ENCODE measurements at regions not wholly inside any gene's neighbourhood (a gene's known extent, or its start where the extent isn't known, plus 50 kb on each side); places are given as distances from the start of the nearest gene placed in this dataset.

DNA sequence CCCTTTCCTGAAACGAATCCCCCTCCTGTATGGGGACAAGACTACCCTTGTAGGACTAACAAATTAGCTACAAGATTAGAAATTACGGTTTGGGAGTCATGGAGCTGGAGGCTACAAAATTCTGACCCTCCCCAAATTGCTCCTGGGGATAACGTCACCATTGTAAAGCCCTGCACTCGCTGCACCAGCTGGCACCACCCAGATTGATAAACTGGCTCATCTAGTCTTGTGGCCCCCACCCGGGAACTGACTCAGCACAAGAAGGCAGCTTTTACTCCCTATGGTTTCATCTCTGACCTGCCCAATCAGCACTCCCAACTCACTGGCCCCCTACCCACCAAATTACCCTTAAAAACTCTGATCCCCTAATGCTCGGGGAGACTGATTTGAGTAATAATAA is 150.6 kb upstream of the TSC22D1 start:
- H3K4me3 ChIP-seq (ENCODE audit: low read depth, low read length, poor library complexity, severe bottlenecking), result no peak overlapping the region
- BruUV-seq (replicated peaks), result no TSS peak
- H3K27me3 ChIP-seq (replicated peaks; ENCODE audit: insufficient read depth, low read depth, low read length, poor library complexity), result no peaks in the 10 kb centered on the region
- CTCF ChIA-PET, result no interaction called here
- no peaks in the 10 kb centered on the region for H3K9me3 ChIP-seq (ENCODE audit: low read depth, low read length, poor library complexity, severe bottlenecking)
- TF ChIP-seq EZH2 (IDR thresholded peaks at IDR 0.05; ENCODE audit: borderline replicate concordance, low read depth, low read length, poor library complexity, severe bottlenecking), result no peak
- TF ChIP-seq, protein P1, sequence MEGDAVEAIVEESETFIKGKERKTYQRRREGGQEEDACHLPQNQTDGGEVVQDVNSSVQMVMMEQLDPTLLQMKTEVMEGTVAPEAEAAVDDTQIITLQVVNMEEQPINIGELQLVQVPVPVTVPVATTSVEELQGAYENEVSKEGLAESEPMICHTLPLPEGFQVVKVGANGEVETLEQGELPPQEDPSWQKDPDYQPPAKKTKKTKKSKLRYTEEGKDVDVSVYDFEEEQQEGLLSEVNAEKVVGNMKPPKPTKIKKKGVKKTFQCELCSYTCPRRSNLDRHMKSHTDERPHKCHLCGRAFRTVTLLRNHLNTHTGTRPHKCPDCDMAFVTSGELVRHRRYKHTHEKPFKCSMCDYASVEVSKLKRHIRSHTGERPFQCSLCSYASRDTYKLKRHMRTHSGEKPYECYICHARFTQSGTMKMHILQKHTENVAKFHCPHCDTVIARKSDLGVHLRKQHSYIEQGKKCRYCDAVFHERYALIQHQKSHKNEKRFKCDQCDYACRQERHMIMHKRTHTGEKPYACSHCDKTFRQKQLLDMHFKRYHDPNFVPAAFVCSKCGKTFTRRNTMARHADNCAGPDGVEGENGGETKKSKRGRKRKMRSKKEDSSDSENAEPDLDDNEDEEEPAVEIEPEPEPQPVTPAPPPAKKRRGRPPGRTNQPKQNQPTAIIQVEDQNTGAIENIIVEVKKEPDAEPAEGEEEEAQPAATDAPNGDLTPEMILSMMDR (conservative IDR thresholded peaks at IDR 0.05; ENCODE audit: low read depth, low read length), result no peak
- DNase-seq (ENCODE audit: low spot score), result no peak
- intact Hi-C loops (cut with micrococcal nuclease; ENCODE audit: unreplicated experiment), result no loop called here
- no peak overlapping the region for H3K27ac ChIP-seq (ENCODE audit: low read depth, low read length, poor library complexity, severe bottlenecking)
- no peaks in the 10 kb centered on the region for H3K36me3 ChIP-seq (ENCODE audit: insufficient read depth, low read length, poor library complexity, severe bottlenecking)
- no peaks in the 10 kb centered on the region for H3K4me1 ChIP-seq (ENCODE audit: insufficient read depth, low read length, poor library complexity, severe bottlenecking)
- POLR2A ChIA-PET (ENCODE audit: low non-redundant PET), result no interaction called here

DNA sequence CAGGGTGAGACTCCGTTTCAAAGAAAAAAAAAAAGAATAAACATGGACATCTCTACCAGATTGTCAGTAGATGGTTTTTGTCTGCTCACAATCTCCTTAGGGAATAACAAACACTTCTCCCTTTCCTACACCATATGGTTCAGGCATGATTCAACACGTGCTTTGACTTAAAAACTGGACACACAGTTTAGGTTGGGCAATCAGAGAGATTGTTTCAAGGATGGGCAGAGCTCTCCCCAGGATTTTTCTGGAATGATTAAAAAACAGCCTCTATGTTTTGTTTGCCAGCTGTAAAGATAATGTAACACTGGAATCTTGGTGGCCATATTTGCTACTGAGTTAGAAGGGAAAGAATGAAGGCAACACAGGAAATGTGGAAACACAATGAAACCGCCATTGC is 150.1 kb upstream of the TSC22D1 start:
- intact Hi-C loops (cut with micrococcal nuclease; ENCODE audit: unreplicated experiment), result no loop called here
- Histone ChIP-seq H3K36me3 (ENCODE audit: insufficient read depth, low read length, poor library complexity, severe bottlenecking) (no peaks in the 10 kb centered on the region), H3K27ac (ENCODE audit: low read depth, low read length, poor library complexity, severe bottlenecking) (no peak overlapping the region), H3K4me3 (ENCODE audit: low read depth, low read length, poor library complexity, severe bottlenecking) (no peak overlapping the region), H3K4me1 (ENCODE audit: insufficient read depth, low read length, poor library complexity, severe bottlenecking) (no peaks in the 10 kb centered on the region), H3K27me3 (replicated peaks; ENCODE audit: insufficient read depth, low read depth, low read length, poor library complexity) (no peaks in the 10 kb centered on the region), H3K9me3 (ENCODE audit: low read depth, low read length, poor library complexity, severe bottlenecking) (no peaks in the 10 kb centered on the region)
- ChIA-PET POLR2A (ENCODE audit: low non-redundant PET) (interaction anchor here (0.6 kb wide), 1 partner anchor 14 kb away, joined by 3 read pairs; no protein-coding TSS in a partner anchor), CTCF (no interaction called here)
- no TSS peak for BruUV-seq (replicated peaks)
- TF ChIP-seq, protein P1 (conservative IDR thresholded peaks at IDR 0.05; ENCODE audit: low read depth, low read length), result no peak
- no peak for TF ChIP-seq EZH2 (IDR thresholded peaks at IDR 0.05; ENCODE audit: borderline replicate concordance, low read depth, low read length, poor library complexity, severe bottlenecking)
- no peak for DNase-seq (ENCODE audit: low spot score)

DNA sequence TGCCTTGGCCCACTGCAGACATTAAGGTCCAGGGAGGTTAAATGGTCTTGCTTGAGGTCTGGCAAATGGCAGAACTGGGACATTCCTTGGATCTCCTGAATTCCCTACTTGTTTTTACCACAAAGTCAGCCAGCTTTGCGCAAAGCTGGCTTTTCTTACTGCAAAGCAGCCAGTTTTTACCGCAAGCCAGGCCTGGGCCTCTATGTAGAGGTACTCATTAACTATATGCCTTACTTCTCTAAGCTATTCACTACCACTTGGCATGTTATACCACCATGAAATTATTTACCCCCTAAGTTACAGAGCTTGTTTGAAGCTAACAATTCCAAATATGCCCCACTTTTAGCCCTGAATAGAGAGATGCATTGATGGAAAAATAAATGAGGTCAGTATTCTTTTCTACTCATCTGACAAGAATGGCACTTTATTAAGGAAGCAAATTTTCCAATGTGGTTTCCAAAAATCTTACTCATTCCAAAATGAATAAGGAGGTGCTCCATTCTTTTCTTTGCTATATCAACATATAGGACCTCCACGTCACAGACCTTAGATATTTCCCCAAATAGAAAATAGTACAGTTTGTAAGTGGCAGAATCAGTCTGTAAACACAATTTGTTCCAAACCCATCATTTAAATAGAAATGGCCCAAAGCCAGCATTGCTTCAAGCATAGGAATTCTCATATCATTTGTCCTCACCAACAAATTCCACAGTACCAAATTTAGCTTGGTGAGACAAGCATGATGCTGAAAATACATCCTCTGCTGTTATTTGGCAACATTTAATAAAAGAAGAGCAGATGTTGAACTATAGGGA is 143.9 kb upstream of the TSC22D1 start:
- ChIA-PET CTCF (no interaction called here), POLR2A (ENCODE audit: low non-redundant PET) (no interaction called here)
- Histone ChIP-seq H3K4me1 (ENCODE audit: insufficient read depth, low read length, poor library complexity, severe bottlenecking) (no peaks in the 10 kb centered on the region), H3K27ac (ENCODE audit: low read depth, low read length, poor library complexity, severe bottlenecking) (no peak overlapping the region), H3K9me3 (ENCODE audit: low read depth, low read length, poor library complexity, severe bottlenecking) (no peaks in the 10 kb centered on the region), H3K27me3 (replicated peaks; ENCODE audit: insufficient read depth, low read depth, low read length, poor library complexity) (no peaks in the 10 kb centered on the region), H3K36me3 (ENCODE audit: insufficient read depth, low read length, poor library complexity, severe bottlenecking) (no peaks in the 10 kb centered on the region), H3K4me3 (ENCODE audit: low read depth, low read length, poor library complexity, severe bottlenecking) (no peak overlapping the region)
- TF ChIP-seq, protein P1 (conservative IDR thresholded peaks at IDR 0.05; ENCODE audit: low read depth, low read length), result no peak
- TF ChIP-seq EZH2 (IDR thresholded peaks at IDR 0.05; ENCODE audit: borderline replicate concordance, low read depth, low read length, poor library complexity, severe bottlenecking), result no peak
- BruUV-seq (replicated peaks), result no TSS peak
- no peak for DNase-seq (ENCODE audit: low spot score)
- intact Hi-C loops (cut with micrococcal nuclease; ENCODE audit: unreplicated experiment), result no loop called here
